ENCODE measurements at regions not wholly inside any gene's neighbourhood (a gene's known extent, or its start where the extent isn't known, plus 50 kb on each side); places are given as distances from the start of the nearest gene placed in this dataset.

- no peaks in the 10 kb centered on the region for H3K9me3 ChIP-seq (ENCODE audit: control insufficient read depth in 1 of 2, low read length in 2 of 2)
- no peaks in the 10 kb centered on the region for H3K4me1 ChIP-seq (ENCODE audit: control insufficient read depth in 1 of 2, insufficient read depth in 2 of 2, low read length in 2 of 2)
- H3K27ac ChIP-seq (ENCODE audit: low read length), result no peak overlapping the region
- H3K27me3 ChIP-seq (ENCODE audit: low read depth, low read length), result no peaks in the 10 kb centered on the region
- no peak overlapping the region for H3K4me3 ChIP-seq (ENCODE audit: low read depth in 1 of 2, low read length in 2 of 2)
- no peaks in the 10 kb centered on the region for H3K36me3 ChIP-seq (ENCODE audit: control insufficient read depth in 1 of 2, insufficient read depth in 2 of 2, low read length in 2 of 2)
Observed at GRCh38 chr10:112091703-112092102, 91.9 kb downstream of the GPAM start.

- no peak overlapping the region for H3K27ac ChIP-seq (ENCODE audit: low read length)
- no peaks in the 10 kb centered on the region for H3K4me1 ChIP-seq (ENCODE audit: control insufficient read depth in 1 of 2, insufficient read depth in 2 of 2, low read length in 2 of 2)
- H3K9me3 ChIP-seq (ENCODE audit: control insufficient read depth in 1 of 2, low read length in 2 of 2), result no peaks in the 10 kb centered on the region
- H3K27me3 ChIP-seq (ENCODE audit: low read depth, low read length), result no peaks in the 10 kb centered on the region
- H3K4me3 ChIP-seq (ENCODE audit: low read depth in 1 of 2, low read length in 2 of 2), result no peak overlapping the region
- H3K36me3 ChIP-seq (ENCODE audit: control insufficient read depth in 1 of 2, insufficient read depth in 2 of 2, low read length in 2 of 2), result no peaks in the 10 kb centered on the region
Observed at GRCh38 chr10:112092519-112092918, 91.0 kb downstream of the GPAM start.

DNA sequence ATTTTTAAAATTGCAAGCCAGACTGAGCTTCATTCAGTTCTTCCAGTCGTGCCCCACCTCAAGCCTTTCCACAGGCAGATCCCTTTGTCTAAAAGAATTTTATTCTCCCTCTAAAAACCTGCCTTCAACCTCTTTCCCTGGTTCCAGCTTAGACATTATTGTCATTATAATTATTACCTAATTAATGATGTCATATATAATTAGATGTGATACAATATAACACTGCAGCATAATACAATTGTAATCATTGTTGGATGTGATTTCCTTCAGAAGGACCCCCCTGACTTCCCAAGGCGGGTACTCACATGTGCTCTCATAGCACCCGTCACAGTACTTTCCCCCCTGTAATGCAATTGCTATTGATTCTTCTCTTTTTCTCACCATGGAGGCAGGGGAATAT is 88.6 kb downstream of the GPAM start:
- H3K4me3 ChIP-seq (ENCODE audit: low read depth in 1 of 2, low read length in 2 of 2), result no peak overlapping the region

DNA sequence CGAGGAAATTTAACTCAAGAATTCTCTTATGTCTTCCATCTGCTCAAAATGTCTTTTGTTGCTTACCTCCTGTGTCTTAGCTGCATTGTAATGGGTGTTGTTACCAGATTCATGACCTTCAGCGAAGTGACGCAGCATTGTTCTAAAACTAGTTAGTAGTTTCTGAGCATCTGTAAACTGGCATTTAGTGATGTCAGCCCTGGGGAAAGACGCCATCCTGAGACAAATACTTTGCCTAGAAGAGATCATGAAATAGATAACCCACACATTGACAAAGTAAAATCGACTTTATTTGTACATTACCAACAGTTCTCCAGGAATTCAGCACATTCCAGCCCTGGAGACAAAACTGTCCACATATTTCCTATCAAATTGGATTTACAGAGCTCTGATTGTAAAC is 87.8 kb downstream of the GPAM start:
- Histone ChIP-seq H3K4me1 (ENCODE audit: control insufficient read depth in 1 of 2, insufficient read depth in 2 of 2, low read length in 2 of 2) (no peaks in the 10 kb centered on the region), H3K4me3 (ENCODE audit: low read depth in 1 of 2, low read length in 2 of 2) (no peak overlapping the region), H3K9me3 (ENCODE audit: control insufficient read depth in 1 of 2, low read length in 2 of 2) (no peaks in the 10 kb centered on the region), H3K27me3 (ENCODE audit: low read depth, low read length) (no peaks in the 10 kb centered on the region), H3K36me3 (ENCODE audit: control insufficient read depth in 1 of 2, insufficient read depth in 2 of 2, low read length in 2 of 2) (no peaks in the 10 kb centered on the region), H3K27ac (ENCODE audit: low read length) (no peak overlapping the region)

More for the DNA sequence above, 88.6 kb downstream of the GPAM start:
- no peaks in the 10 kb centered on the region for H3K27me3 ChIP-seq (ENCODE audit: low read depth, low read length)
- no peaks in the 10 kb centered on the region for H3K4me1 ChIP-seq (ENCODE audit: control insufficient read depth in 1 of 2, insufficient read depth in 2 of 2, low read length in 2 of 2)
- H3K36me3 ChIP-seq (ENCODE audit: control insufficient read depth in 1 of 2, insufficient read depth in 2 of 2, low read length in 2 of 2), result no peaks in the 10 kb centered on the region
- H3K9me3 ChIP-seq (ENCODE audit: control insufficient read depth in 1 of 2, low read length in 2 of 2), result no peaks in the 10 kb centered on the region
- H3K27ac ChIP-seq (ENCODE audit: low read length), result no peak overlapping the region

GRCh38 chr10:112098682-112099081 is 84.9 kb downstream of the GPAM start:
- H3K27me3 ChIP-seq (ENCODE audit: low read depth, low read length), result no peaks in the 10 kb centered on the region
- no peak overlapping the region for H3K27ac ChIP-seq (ENCODE audit: low read length)
- H3K9me3 ChIP-seq (ENCODE audit: control insufficient read depth in 1 of 2, low read length in 2 of 2), result no peaks in the 10 kb centered on the region
- no peaks in the 10 kb centered on the region for H3K36me3 ChIP-seq (ENCODE audit: control insufficient read depth in 1 of 2, insufficient read depth in 2 of 2, low read length in 2 of 2)
- H3K4me3 ChIP-seq (ENCODE audit: low read depth in 1 of 2, low read length in 2 of 2), result no peak overlapping the region
- no peaks in the 10 kb centered on the region for H3K4me1 ChIP-seq (ENCODE audit: control insufficient read depth in 1 of 2, insufficient read depth in 2 of 2, low read length in 2 of 2)
